ENCODE measurements at regions not wholly inside any gene's neighbourhood (a gene's known extent, or its start where the extent isn't known, plus 50 kb on each side); places are given as distances from the start of the nearest gene placed in this dataset.

DNA sequence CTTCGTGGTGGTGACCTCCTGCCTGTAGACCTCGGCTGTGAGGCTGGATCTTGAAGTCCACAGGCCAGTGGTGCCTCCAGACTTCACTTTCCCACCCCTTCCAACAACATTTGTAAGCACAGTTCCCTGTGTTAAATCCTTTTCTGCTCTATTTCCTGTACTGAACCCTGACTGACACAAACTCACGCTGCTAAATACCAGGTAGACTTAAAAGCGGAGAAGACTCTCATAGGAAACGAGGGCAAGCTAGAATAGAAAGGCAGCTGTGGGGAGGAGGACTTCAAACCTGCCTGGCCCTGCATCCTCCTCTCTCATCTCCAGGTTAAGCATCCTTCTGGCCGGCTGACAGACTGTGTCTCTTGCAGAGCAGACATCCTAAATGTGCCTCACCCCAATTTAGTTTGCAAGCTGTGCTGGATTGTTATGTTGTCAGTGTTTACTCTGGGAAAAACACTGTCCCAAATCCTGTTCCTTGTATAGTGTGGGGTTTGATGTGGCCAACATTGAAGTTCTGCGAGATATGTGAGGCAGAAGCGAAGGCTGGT, 58.5 kb upstream of the LARS2 start:
- TF ChIP-seq, protein P1, sequence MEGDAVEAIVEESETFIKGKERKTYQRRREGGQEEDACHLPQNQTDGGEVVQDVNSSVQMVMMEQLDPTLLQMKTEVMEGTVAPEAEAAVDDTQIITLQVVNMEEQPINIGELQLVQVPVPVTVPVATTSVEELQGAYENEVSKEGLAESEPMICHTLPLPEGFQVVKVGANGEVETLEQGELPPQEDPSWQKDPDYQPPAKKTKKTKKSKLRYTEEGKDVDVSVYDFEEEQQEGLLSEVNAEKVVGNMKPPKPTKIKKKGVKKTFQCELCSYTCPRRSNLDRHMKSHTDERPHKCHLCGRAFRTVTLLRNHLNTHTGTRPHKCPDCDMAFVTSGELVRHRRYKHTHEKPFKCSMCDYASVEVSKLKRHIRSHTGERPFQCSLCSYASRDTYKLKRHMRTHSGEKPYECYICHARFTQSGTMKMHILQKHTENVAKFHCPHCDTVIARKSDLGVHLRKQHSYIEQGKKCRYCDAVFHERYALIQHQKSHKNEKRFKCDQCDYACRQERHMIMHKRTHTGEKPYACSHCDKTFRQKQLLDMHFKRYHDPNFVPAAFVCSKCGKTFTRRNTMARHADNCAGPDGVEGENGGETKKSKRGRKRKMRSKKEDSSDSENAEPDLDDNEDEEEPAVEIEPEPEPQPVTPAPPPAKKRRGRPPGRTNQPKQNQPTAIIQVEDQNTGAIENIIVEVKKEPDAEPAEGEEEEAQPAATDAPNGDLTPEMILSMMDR (conservative IDR thresholded peaks at IDR 0.05; ENCODE audit: low read depth, low read length), result no peak
- no peak for DNase-seq (ENCODE audit: low read depth)
- no peak overlapping the region for H3K4me3 ChIP-seq (ENCODE audit: low read length)

DNA sequence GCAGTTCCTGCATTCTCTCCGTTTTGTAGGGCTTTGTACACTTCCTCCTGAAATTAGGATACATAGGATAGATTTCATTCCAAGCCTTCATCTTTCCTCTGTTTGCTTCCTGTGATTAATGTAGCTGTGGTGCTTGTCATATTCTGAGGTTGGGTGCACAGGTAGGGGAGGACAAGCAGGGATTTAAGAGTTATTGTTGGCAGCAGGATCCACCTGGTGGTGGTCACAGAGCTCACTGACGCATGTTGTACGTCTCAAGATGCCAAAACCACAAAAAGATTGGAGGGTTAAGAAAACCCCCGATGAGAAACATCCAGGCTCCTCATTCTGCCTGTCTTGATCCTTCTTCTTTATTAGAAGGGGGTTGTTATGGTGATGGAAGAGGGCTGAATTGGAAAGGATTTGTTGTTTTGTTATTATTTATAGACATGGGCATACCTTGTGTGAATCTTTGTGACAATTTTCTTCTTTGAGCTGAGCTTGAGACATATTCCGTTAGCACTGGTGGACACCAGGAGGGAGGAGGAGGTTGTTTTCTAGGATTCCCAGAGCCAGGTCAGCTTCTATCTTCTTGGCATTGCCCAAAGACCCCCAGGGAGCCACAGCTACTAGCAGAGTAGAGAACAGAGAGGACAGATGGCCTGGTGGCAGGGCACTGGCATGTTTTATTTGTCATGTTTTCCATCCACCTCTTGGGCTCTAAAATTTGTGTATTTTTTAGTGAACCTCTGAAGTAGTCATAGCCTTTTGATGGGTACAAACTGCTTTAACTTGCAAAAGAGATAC, 57.7 kb upstream of the LARS2 start:
- TF ChIP-seq, protein P1 (conservative IDR thresholded peaks at IDR 0.05; ENCODE audit: low read depth, low read length), result no peak
- no peak overlapping the region for H3K4me3 ChIP-seq (ENCODE audit: low read length)
- DNase-seq (ENCODE audit: low read depth), result no peak

DNA sequence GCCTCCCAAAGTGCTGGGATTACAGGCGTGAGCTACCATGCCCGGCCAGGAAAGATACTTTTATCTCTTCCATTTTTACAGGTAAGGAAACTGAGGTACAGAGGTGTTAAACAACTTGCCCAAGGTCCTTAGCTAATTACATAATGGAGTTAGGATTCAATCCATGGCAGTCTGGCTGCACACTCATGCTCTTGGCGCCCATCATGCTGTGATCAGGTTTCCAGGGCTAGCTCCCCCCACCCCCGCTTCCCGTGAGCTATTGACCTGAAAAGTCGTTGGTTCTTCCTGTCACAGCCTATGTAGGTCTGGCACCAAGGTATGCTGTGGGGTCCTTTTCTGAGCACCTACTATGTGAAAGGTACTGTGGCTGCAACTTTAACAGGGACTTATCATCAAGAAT, 55.9 kb upstream of the LARS2 start:
- TF ChIP-seq, protein P1 (conservative IDR thresholded peaks at IDR 0.05; ENCODE audit: low read depth, low read length), result no peak
- no peak for DNase-seq (ENCODE audit: low read depth)
- no peak overlapping the region for H3K4me3 ChIP-seq (ENCODE audit: low read length)

DNA sequence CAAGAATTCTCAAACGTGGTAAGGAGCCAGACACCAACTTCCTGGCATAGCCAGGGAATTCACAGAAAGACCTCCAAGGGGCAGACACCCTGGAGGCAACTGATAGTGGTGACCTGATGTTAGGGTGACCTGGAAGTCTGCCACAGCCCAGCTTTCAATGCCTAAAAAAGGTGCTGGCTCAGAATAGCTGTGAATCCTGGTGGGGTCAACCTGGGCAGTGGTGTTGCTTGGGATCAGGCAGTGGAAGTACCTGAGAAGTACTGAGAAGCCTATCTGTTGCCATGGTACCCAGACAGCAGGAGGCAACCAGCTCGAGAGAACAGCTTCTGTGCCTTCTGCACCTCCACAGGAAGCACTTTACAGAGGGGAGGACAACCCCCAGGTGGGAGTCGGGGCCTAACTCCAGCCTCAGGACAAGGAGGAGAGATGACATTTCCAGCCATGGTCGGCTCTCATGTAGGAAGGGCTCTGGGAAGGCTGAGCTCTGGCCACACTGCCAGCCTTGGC, 55.4 kb upstream of the LARS2 start:
- H3K4me3 ChIP-seq (ENCODE audit: low read length), result no peak overlapping the region
- no peak for DNase-seq (ENCODE audit: low read depth)
- TF ChIP-seq, protein P1 (conservative IDR thresholded peaks at IDR 0.05; ENCODE audit: low read depth, low read length), result no peak

DNA sequence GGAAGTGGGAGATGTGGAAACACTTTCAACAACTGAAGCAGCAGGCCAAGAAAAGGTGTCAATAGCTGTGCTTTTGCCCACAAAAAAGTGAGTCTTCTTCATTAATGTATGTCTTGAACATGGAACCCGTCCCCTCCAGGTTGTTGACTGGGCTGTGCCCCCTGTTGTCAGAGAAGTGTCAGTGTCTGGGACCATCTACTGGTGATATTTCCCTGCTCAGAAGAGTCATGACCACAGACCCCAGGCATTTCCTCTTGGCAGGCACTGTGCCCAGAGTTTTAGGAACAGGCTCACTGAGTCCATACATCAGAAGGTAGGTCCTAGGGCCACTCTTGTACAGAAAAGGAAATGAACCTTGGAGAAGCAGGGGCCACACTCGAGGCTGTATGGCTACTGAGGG, 54.8 kb upstream of the LARS2 start:
- TF ChIP-seq, protein P1 (conservative IDR thresholded peaks at IDR 0.05; ENCODE audit: low read depth, low read length), result no peak
- no peak overlapping the region for H3K4me3 ChIP-seq (ENCODE audit: low read length)
- no peak for DNase-seq (ENCODE audit: low read depth)

DNA sequence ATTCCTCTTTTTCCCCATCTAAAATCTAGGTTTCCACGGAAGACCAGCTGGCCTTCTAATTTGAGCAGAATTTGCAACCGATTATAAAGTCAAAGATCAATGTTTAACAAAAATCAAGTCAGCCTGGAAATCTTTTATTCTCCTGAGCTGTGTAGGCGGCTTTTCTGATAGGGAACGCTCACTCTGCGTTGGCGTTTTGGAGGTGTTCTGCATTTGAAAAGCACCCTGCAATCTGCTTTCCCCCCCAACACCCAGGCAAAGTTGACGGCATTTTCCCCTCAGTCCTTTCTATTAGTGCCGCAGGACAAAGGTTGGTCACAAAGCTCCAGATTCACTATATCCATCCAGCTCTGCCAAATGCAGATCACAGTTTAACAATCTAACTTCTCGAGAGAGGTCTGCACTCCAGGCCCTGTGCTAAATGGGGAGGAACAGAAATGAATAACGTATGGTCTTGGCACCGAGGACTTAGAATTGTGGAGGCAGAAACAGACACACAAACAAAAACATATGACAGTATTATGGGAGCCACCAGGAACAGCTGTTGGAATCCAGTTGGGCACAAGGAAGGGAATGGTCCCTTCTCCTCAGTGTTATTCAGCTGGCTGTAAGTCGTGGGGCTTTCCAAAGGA, 50.4 kb upstream of the LARS2 start:
- DNase-seq (ENCODE audit: low read depth), result no peak
- TF ChIP-seq, protein P1 (conservative IDR thresholded peaks at IDR 0.05; ENCODE audit: low read depth, low read length), result no peak
- no peak overlapping the region for H3K4me3 ChIP-seq (ENCODE audit: low read length)

Measured in retinal pigment epithelial cell (primary cell).